Epithelial cell of esophagus (primary cell): ENCODE measurements at regions not wholly inside any gene's neighbourhood (a gene's known extent, or its start where the extent isn't known, plus 50 kb on each side); places are given as distances from the start of the nearest gene placed in this dataset.
"Not testable (repeated sequence)": the region's sequence is repeated elsewhere in the genome, so short reads cannot be mapped to it uniquely, and the experiment has no call there.

Experiments used
- DNase-seq: peaks from one replicate; pipeline ENCODE4 v3.0.0; 2010; ENCODE audit warnings: low read depth
- H3K4me3 ChIP-seq: 2 replicates; pipeline ENCODE4 v1.5.1; 2011; ENCODE audit warnings: mild to moderate bottlenecking, low read length, control low read depth
- TF ChIP-seq, protein P1 (sequence below): IDR thresholded peaks from 2 replicates; pipeline ENCODE4 v1.5.1; 2011; ENCODE audit warnings: low read depth, mild to moderate bottlenecking, low read length, control low read depth, inconsistent platforms; ENCODE audit not compliant: insufficient read depth; ENCODE audit errors: missing control alignments

DNA sequence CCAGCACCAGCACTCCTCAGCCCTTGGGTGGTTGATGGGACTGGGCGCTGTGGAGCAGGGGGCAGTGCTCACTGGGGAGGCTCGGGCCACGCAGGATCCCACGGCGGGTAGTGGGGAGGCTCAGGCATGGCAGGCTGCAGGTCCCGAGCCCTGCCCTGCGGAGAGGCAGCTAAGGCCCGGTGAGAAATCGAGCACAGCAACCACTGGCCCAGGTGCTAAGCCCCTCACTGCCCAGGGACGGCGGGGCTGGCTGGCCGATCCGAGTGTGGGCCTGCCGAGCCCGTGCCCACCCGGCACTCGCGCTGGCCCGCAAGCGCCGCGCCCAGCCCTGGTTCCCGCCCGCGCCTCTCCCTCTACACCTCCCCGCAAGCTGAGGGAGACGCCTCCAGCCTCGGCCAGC, 56.0 kb upstream of the ZNF195 start:
- DNase-seq = no peak
- TF ChIP-seq, protein P1, sequence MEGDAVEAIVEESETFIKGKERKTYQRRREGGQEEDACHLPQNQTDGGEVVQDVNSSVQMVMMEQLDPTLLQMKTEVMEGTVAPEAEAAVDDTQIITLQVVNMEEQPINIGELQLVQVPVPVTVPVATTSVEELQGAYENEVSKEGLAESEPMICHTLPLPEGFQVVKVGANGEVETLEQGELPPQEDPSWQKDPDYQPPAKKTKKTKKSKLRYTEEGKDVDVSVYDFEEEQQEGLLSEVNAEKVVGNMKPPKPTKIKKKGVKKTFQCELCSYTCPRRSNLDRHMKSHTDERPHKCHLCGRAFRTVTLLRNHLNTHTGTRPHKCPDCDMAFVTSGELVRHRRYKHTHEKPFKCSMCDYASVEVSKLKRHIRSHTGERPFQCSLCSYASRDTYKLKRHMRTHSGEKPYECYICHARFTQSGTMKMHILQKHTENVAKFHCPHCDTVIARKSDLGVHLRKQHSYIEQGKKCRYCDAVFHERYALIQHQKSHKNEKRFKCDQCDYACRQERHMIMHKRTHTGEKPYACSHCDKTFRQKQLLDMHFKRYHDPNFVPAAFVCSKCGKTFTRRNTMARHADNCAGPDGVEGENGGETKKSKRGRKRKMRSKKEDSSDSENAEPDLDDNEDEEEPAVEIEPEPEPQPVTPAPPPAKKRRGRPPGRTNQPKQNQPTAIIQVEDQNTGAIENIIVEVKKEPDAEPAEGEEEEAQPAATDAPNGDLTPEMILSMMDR = no peak
- H3K4me3 ChIP-seq = no peak overlapping the region

DNA sequence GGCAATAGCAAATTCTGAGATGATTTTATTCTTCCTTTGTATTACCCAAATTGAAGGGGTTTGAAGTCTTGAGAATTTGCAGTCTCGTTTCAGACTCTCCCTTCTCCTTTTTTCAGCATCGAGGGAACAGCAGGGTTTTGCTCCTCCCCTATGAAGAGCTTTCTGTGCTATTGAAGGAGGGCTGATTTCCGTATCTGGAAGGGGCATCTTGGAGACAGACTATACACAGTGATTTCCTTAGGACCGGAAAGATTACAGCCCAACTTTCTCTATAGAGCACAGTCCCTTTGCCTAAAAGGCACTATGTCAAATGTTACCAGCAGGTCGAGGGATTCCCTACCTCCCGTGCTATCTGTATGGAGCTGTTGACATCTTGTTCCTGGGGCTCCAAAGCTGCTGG, 50.2 kb upstream of the ZNF195 start:
- DNase-seq, H3K4me3 ChIP-seq: not testable (repeated sequence)
